IMR-90 (cell line): ENCODE measurements at regions not wholly inside any gene's neighbourhood (a gene's known extent, or its start where the extent isn't known, plus 50 kb on each side); places are given as distances from the start of the nearest gene placed in this dataset.

Source experiments
- POLR2A ChIP-seq: IDR thresholded peaks from 2 replicates; pipeline ENCODE4 v1.6.1; 2012; ENCODE audit warnings: mild to moderate bottlenecking, low read depth, low read length
- USF2 ChIP-seq: fragments of 150-350 bp; IDR thresholded peaks from 2 replicates; pipeline ENCODE4 v1.6.1; 2017; ENCODE audit warnings: mild to moderate bottlenecking, antibody characterized with exemption, low read length, low read depth

DNA sequence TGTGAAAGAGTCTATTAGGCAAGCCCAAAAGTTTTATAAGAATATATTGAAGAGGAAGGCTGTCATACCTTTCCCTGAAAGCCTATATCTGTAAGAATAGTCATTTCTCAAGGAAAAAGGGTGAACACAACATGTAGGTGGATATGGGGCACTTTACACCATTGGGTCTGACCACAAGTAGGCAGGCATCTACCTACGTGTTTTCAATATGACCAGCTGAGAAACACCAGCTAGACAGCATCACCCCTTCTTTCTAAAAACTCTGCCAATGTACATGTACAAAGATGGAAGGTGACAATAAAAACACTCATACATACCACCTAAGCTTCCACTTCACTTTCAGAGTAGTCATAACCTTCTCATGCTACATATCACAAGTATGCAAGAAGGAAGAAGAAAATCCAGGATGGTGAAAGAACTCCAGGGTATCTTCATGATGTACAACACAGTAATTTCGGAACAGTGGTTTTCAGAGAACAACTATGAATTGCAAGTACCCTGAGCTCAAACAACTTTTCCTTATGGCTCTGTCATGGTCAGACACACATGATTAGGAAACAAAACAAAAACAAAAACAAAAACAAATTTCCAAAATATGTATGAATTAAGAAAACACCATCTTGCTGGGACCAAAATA, 98.5 kb upstream of the ADGRL2 start:
- TF ChIP-seq POLR2A (no peak), USF2 (no peak)
